Hepatic stellate cell (primary cell): ENCODE measurements at regions not wholly inside any gene's neighbourhood (a gene's known extent, or its start where the extent isn't known, plus 50 kb on each side); places are given as distances from the start of the nearest gene placed in this dataset.
"Not testable (repeated sequence)": the region's sequence is repeated elsewhere in the genome, so short reads cannot be mapped to it uniquely, and the experiment has no call there.

ENCODE experiments used
- DNase-seq: peaks from one replicate; pipeline ENCODE4 v3.0.0; 2011; ENCODE audit warnings: low spot score

DNA sequence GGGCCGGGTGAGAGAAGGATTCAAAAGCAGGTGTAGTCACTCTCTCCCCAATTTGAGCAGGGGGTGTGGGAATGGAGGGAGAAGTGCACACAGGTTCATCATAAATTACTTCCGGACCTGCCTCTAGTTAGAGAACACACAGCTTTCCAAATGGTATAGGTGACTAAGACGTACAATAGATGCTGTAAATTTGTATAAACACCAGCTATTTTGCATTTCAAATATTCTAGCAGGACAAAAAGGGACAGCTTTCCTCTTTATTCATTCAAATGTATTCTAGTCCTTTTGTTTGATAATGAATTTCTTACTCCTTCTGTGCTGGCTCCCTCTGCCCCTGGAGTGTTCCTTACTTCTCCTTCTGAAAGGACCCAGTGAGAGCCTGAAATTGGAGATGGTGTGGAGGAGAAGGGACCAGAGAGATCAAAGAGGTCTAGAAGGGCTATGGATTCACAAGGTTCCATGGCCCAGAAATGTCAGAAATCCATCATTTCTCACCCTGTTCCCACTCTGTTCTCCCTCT, 53.2 kb upstream of the SH3BP4 start:
- DNase-seq, result no peak

DNA sequence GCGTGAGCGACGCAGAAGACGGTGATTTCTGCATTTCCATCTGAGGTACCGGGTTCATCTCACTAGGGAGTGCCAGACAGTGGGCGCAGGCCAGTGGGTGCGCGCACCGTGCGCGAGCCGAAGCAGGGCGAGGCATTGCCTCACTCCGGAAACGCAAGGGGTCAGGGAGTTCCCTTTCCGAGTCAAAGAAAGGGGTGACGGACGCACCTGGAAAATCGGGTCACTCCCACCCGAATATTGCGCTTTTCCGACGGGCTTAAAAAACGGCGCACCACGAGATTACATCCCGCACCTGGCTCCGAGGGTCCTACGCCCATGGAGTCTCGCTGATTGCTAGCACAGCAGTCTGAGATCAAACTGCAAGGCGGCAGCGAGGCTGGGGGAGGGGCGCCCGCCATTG, 63.4 kb upstream of the SH3BP4 start:
- DNase-seq, result not testable (repeated sequence)

- DNase-seq, result no peak
These were observed 64.6 kb upstream of the SH3BP4 start for GRCh38 chr2:234887195-234887594.

- no peak for DNase-seq
These were observed 65.9 kb upstream of the SH3BP4 start for GRCh38 chr2:234885886-234886285.

DNA sequence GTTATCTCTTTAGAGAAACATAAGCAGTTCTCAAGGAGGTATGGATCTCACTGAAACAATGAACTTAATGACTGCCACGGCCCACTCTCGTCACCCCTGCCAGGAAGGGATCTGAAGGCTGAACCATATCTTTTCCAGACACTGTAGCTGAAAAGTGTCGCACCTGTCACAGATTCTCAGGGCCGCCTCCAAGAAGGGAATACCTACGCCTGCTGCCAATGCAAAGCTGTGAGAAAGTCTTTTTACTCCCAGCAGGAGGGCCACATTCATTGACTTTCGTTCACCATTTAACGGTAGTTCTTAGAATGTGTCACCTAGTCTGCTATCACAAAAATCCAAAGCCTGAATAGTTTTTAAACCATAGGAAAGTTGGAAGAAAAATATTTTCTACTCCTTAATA, 66.7 kb upstream of the SH3BP4 start:
- DNase-seq, result no peak

DNA sequence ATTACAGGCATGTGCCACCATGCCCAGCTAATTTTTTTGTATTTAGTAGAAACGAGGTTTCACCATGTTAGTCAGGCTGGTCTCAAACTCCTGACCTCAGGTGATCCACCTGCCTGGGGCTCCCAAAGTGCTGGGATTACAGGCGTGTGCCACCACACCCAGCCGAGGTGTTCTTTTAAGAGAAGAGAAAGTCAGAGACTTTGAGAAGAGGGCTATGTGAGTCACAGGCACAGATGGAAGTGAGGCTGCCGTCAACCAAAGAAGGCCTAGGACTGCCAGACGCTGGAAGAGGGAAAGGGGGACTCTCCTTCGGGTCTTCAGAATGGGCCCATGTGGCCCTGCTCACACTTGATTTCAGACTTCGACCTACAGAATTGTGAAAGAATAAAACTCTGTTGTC, 67.2 kb upstream of the SH3BP4 start:
- DNase-seq, result no peak

- peak; percentile 98 for DNase-seq
These were observed 70.2 kb upstream of the SH3BP4 start for GRCh38 chr2:234881413-234882241.

DNA sequence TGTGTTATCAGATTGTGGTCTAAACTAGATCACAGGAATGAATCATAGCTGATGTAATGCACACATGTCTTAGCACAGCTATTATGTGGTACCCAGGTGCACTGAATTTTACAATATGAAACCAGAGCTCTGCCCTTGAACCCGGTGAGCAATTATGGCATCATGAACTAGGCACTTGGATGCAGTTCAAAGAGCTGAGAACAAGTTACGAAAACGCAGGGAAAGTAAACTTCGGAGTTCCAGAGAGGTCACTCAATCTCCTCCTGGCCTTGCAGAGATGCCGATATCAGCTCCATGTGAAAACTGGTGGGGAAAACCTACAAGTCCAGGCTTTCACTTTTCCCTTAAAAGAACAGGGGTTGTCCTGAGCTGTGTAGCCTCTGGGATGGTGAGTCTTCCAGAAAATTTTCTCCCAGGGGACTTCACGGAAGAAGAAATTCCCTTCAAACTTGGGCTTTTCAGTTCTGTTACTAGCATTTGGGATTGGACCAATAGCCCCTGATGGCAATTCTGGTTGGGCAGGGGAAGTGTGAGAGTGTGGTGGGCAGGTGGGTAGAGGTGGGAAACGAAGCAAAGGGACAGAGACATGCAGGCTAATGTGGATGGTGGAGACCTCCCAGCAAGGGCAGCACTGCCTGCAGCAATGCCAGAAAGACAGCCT, 71.1 kb upstream of the SH3BP4 start:
- peak; percentile 35 for DNase-seq

GRCh38 chr2:234879671-234880455, 72.0 kb upstream of the SH3BP4 start:
- peak; percentile 37 for DNase-seq

DNA sequence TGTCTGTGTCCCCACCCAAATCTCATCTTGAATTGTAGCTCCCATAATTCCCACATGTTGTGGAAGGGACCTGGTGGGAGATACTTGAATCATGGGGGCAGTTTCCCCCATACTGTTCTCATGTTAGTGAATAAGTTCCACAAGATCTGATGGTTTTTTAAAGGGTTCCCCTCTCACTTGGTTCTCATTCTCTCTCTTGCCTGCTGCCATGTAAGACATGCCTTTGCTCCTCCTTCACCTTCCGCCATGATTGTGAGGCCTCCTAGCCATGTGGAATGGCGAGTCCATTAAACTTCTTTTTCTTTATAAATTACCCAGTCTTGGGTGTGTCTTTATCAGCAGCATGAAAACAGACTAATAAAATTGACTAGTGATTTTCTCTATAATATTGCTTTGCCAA, 75.2 kb upstream of the SH3BP4 start:
- not testable (repeated sequence) for DNase-seq

DNA sequence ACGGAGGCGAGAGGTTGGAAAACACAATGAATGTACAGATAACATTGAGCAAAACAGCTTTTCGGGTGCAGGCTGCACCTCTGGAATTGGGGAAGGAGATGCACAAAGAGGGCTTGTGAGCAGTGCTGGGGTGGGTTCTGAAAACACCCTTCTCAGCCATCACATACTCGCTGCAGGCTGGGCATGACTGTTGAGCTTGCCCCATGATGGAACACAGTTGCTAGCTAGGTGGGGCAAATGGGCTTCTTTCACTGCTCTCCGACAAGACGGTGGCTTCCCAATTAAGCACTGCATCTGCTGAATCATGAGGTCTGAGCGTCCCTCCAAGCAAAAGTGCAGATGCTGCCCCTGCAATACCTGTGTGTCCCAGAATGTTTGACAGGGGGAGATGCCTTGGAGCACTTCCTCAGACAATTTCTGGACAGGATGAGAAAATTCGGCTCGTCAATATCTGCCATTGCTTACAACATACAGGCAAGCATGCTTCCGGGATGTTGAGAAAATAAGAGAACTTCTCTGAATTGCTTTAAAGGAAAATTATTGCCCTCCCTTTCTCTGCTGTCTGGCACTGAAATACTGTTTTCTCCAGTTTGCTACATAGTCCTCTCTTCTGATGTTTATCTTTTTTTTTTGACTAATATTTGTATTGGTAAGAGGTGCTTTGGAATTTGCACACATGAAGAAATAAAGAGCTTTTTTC, 77.3 kb upstream of the SH3BP4 start:
- no peak for DNase-seq

DNA sequence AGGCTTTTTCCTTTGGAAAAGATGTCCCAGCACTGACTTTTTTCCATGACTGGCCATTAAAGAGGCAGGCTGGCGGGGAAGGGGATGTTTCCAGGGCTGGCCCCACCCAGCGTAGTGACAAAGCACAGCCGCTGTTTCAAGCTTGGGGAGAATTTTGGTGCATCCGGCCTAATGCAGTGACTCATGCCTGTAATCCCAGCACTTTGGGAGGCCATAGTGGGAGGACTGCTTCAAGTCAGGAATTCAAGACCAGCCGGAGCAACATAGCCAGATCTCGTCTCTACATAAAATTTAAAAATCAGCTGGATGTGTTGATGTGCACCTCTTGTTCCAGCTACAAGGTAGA, 78.0 kb upstream of the SH3BP4 start:
- DNase-seq, result peak; percentile 77

DNA sequence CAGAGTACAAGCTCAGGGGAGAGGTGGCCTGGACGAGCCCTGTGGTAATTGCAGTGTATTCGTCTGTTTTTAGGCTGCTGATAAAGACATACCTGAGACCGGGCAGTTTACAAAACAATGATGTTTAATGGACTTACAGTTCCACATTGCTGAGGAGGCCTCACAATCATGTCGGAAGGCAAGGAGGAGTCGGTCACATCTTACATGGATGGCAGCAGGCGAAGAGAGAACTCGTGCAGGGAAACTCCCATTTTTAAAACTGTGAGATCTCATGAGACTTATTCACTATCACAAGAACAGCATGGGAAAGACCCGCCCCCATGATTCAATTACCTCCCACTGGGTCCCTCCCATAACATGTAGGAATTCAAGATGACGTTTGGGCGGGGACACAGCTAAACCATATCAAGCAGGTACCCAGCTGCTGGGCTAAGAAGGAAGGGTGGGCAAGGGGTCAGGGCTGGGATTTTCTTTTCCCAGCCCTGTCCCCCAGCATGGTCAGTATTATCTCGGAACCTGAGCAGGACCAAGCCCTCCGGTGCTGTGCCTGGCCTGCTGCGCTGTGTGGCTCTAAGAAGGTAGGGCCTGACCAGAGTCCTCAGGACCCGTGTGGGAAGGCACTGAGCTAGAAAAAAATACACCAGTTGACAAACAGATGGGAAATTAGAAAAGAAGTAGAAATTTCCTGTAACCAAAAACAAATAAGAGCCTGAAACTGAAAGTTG, 78.6 kb upstream of the SH3BP4 start:
- DNase-seq, result no peak

GRCh38 chr2:234869969-234870368, 81.8 kb upstream of the SH3BP4 start:
- DNase-seq, result no peak

GRCh38 chr2:234869164-234869563, 82.7 kb upstream of the SH3BP4 start:
- DNase-seq, result no peak

GRCh38 chr2:234867882-234868285, 83.9 kb upstream of the SH3BP4 start:
- DNase-seq, result no peak

- DNase-seq, result no peak
These were observed 86.2 kb upstream of the SH3BP4 start for GRCh38 chr2:234865586-234865985.

DNA sequence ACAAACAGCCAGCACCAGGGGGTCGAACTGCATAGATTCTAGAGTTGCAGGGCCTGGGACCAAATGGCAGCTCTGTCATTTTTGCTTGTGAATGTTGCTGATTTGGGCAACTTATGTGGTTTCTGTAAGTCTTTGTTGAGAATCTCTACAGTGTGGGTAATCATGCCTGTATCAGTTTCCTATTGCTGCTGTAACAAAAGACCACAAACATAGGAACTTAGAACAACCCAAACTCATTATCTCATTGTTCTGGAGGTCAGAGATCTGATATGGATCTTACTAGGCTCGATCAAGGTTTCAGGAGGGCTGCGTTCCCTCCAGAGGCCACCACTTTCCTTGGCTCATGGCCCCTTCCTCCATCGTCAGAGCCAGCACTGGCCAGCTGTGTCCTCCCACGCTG, 86.8 kb upstream of the SH3BP4 start:
- DNase-seq, result no peak

DNA sequence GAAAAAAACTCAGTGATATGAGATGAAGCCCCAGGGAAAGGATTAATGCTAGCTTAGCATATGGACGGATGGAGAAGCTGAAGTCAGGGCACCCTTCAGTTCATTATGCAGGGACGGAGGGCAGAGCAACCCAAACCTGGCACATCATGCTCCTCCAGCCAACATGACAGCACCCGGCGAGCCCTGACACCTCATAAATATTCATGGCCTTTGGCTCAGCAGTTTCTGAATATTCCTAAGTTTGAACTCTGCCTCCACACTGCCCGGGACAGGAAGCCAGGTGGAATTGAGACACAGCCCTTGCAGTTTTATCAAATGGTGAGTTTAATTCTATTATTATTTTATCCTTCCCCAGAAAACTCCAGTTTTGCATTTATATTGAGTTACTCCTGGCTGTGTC, 87.3 kb upstream of the SH3BP4 start:
- no peak for DNase-seq

GRCh38 chr2:234863043-234863934, 88.5 kb upstream of the SH3BP4 start:
- peak; percentile 68 for DNase-seq
